Calu3 (cell line): ENCODE measurements at regions not wholly inside any gene's neighbourhood (a gene's known extent, or its start where the extent isn't known, plus 50 kb on each side); places are given as distances from the start of the nearest gene placed in this dataset.

Experiments
- BruUV-seq: library from RNA; stranded (reverse); fragments of 400-500 nt; replicated peaks from 2 replicates; lab custom pipeline; 2021; lab: Mats Ljungman, UMichigan
- CTCF ChIA-PET: fragments of 300-600 bp; sonication (Branson Sonifier 250); formaldehyde crosslinking; loops from one replicate; lab custom pipeline; 2022; ENCODE audit warnings: antibody characterized with exemption; lab: Charles Lee
- DNase-seq: peaks from one replicate; pipeline ENCODE4 v3.0.0; 2022
- H3K27ac Mint-ChIP-seq: one replicate; pipeline ENCODE4 v1.8.0; 2022; ENCODE audit warnings: mixed read lengths; ENCODE audit not compliant: unreplicated experiment
- H3K27me3 Mint-ChIP-seq: one replicate; pipeline ENCODE4 v1.8.0; 2022; ENCODE audit warnings: mixed read lengths; ENCODE audit not compliant: unreplicated experiment
- H3K36me3 Mint-ChIP-seq: one replicate; pipeline ENCODE4 v1.8.0; 2022; ENCODE audit warnings: mild to moderate bottlenecking, moderate library complexity, mixed read lengths; ENCODE audit not compliant: insufficient read depth, unreplicated experiment
- H3K4me1 Mint-ChIP-seq: one replicate; pipeline ENCODE4 v1.8.0; 2022; ENCODE audit warnings: mild to moderate bottlenecking, low read depth, mixed read lengths; ENCODE audit not compliant: unreplicated experiment
- H3K4me3 Mint-ChIP-seq: one replicate; pipeline ENCODE4 v1.8.0; 2022; ENCODE audit warnings: mild to moderate bottlenecking, low read depth, moderate library complexity, mixed read lengths; ENCODE audit not compliant: unreplicated experiment
- H3K9me3 Mint-ChIP-seq: one replicate; pipeline ENCODE4 v1.8.0; 2022; ENCODE audit warnings: low read depth, mixed read lengths; ENCODE audit not compliant: unreplicated experiment
- intact Hi-C: fragments of 100-400 bp; cut with micrococcal nuclease; formaldehyde crosslinking; loops from one replicate; pipeline ENCODE4 v1.10.0; 2022; ENCODE audit not compliant: unreplicated experiment
- TF ChIP-seq, protein P1 (sequence below): fragments of 200-600 bp; IDR thresholded peaks from one replicate; pipeline ENCODE4 v1.8.0; 2022; ENCODE audit warnings: antibody characterized with exemption; ENCODE audit not compliant: unreplicated experiment

- Mint-ChIP-seq H3K4me3 (no peak overlapping the region), H3K27ac (no peak overlapping the region), H3K27me3 (no peaks in the 10 kb centered on the region), H3K9me3 (no peaks in the 10 kb centered on the region), H3K4me1 (no peaks in the 10 kb centered on the region), H3K36me3 (no peaks in the 10 kb centered on the region)
- intact Hi-C loops, result no loop called here
- no TSS peak for BruUV-seq
- TF ChIP-seq, protein P1, sequence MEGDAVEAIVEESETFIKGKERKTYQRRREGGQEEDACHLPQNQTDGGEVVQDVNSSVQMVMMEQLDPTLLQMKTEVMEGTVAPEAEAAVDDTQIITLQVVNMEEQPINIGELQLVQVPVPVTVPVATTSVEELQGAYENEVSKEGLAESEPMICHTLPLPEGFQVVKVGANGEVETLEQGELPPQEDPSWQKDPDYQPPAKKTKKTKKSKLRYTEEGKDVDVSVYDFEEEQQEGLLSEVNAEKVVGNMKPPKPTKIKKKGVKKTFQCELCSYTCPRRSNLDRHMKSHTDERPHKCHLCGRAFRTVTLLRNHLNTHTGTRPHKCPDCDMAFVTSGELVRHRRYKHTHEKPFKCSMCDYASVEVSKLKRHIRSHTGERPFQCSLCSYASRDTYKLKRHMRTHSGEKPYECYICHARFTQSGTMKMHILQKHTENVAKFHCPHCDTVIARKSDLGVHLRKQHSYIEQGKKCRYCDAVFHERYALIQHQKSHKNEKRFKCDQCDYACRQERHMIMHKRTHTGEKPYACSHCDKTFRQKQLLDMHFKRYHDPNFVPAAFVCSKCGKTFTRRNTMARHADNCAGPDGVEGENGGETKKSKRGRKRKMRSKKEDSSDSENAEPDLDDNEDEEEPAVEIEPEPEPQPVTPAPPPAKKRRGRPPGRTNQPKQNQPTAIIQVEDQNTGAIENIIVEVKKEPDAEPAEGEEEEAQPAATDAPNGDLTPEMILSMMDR, result no peak
- CTCF ChIA-PET, result interaction anchor here (0.5 kb wide), 1 partner anchor 419 kb away, joined by 3 read pairs; no protein-coding TSS in a partner anchor
- DNase-seq, result no peak
Measured at GRCh38 chr1:68970571-68970970, 473.7 kb upstream of the DEPDC1 start.

DNA sequence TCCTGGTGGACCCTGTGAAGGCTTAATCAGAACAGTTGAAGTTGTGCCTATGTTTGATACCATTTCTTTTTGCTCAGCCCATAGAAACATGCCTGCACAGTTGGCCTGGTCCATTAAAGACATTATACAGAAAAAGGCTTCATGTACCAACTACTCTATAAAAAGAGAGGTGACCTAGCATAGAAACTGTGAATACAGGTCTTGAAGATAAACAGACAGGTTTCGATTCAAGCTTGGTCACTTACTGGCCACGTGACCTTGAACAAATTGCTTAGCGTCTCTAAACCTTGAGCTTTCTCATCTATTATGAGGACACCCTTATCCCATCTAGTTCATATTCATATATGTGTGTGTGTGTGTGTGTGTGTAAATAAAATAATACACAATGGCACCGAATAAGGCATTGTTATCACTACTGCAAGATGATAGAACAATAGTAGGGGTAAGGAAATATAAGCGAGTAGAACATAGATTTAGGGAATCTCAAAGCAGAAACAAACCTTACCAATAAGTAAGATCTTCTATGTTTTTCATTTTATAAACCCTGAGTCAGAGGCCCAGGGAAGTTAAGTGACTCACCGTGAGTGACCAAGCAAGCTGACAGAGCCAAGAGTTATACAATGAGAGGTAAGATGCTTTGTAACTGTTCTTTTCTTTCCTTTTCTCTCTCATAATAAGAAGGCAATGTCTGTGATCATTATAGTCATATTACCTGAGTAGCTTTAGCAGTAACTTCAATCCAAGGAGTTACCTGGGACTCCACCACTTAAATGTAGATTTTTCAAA is 476.8 kb upstream of the DEPDC1 start:
- intact Hi-C loops, result loop anchor here (1.0 kb wide), 1 partner anchor 203 kb away; no protein-coding TSS in a partner anchor

DNA sequence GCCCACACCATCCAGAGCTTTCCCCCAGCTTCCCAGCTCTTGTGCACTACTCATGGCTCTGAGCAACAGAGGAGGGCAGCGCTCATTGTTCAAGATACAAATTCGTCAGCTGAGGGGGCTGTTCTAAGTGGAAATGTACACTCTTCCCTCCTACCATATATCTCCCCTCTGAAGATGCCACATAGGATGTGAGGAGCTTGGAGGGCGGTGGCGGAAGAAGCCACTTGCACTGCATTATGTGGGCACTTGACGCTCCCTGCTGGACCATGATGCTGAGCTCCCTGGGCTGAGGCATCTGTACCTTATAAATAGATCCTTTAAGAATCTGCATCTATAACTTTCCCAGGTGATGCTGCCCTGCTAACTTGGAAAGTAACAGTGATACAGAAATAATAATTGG is 477.6 kb upstream of the DEPDC1 start:
- intact Hi-C loops, result no loop called here
- DNase-seq, result no peak
- Mint-ChIP-seq H3K4me1 (no peaks in the 10 kb centered on the region), H3K9me3 (no peaks in the 10 kb centered on the region), H3K27me3 (no peaks in the 10 kb centered on the region), H3K36me3 (no peaks in the 10 kb centered on the region), H3K27ac (no peak overlapping the region), H3K4me3 (no peak overlapping the region)
- TF ChIP-seq, protein P1, result no peak
- BruUV-seq, result no TSS peak
- CTCF ChIA-PET, result no interaction called here

More for the DNA sequence above, 476.8 kb upstream of the DEPDC1 start:
- H3K27me3 Mint-ChIP-seq, result no peaks in the 10 kb centered on the region
- no peak overlapping the region for H3K27ac Mint-ChIP-seq
- CTCF ChIA-PET, result no interaction called here
- H3K4me1 Mint-ChIP-seq, result no peaks in the 10 kb centered on the region
- no peaks in the 10 kb centered on the region for H3K9me3 Mint-ChIP-seq
- BruUV-seq, result no TSS peak
- no peaks in the 10 kb centered on the region for H3K36me3 Mint-ChIP-seq
- TF ChIP-seq, protein P1, result no peak
- H3K4me3 Mint-ChIP-seq, result no peak overlapping the region
- no peak for DNase-seq

- BruUV-seq, result no TSS peak
- Mint-ChIP-seq H3K4me1 (no peaks in the 10 kb centered on the region), H3K4me3 (no peak overlapping the region), H3K36me3 (no peaks in the 10 kb centered on the region), H3K27ac (no peak overlapping the region), H3K9me3 (no peaks in the 10 kb centered on the region), H3K27me3 (no peaks in the 10 kb centered on the region)
- TF ChIP-seq, protein P1, result no peak
- intact Hi-C loops, result no loop called here
- no peak for DNase-seq
- CTCF ChIA-PET, result no interaction called here
Measured at GRCh38 chr1:68975212-68975933, 478.5 kb upstream of the DEPDC1 start.
